MM.1S (cell line): ENCODE measurements at regions not wholly inside any gene's neighbourhood (a gene's known extent, or its start where the extent isn't known, plus 50 kb on each side); places are given as distances from the start of the nearest gene placed in this dataset.

Experiments used
- DNase-seq: peaks from one replicate; pipeline ENCODE4 v3.0.0-alpha.2; 2015
- H2AFZ ChIP-seq: fragments of 300-600 bp; sonication (generic); 2 replicates; pipeline ENCODE4 v1.6.0; 2016; ENCODE audit warnings: antibody characterized with exemption, low read length
- H3F3A ChIP-seq: fragments of 300-600 bp; sonication (generic); 2 replicates; pipeline ENCODE4 v1.6.1; 2016; ENCODE audit warnings: mild to moderate bottlenecking, antibody characterized with exemption, low read length, moderate library complexity, mixed read lengths; ENCODE audit not compliant: insufficient read depth
- H3K27ac ChIP-seq: fragments of 300-600 bp; sonication (generic); 2 replicates; pipeline ENCODE4 v1.5.1; 2016; ENCODE audit warnings: mild to moderate bottlenecking, low read length
- H3K27me3 ChIP-seq: fragments of 300-600 bp; sonication (generic); replicated peaks from 2 replicates; pipeline ENCODE4 v1.6.0; 2016; ENCODE audit warnings: low read length; ENCODE audit not compliant: insufficient read depth
- H3K36me3 ChIP-seq: fragments of 300-600 bp; sonication (generic); replicated peaks from 2 replicates; pipeline ENCODE4 v1.6.1; 2016; ENCODE audit warnings: mild to moderate bottlenecking, low read length, mixed read lengths; ENCODE audit not compliant: insufficient read depth
- H3K4me1 ChIP-seq: fragments of 300-600 bp; sonication (generic); 2 replicates; pipeline ENCODE4 v1.6.1; 2016; ENCODE audit warnings: low read length, mixed read lengths
- H3K4me2 ChIP-seq: fragments of 300-600 bp; sonication (generic); 2 replicates; pipeline ENCODE4 v1.6.0; 2016; ENCODE audit warnings: low read depth, low read length
- H3K4me3 ChIP-seq: fragments of 300-600 bp; sonication (generic); 2 replicates; pipeline ENCODE4 v1.5.1; 2016; ENCODE audit warnings: low read length, mixed read lengths
- H3K79me2 ChIP-seq: fragments of 300-600 bp; sonication (generic); 2 replicates; pipeline ENCODE4 v1.6.1; 2016; ENCODE audit warnings: mixed run types, low read length, mixed read lengths
- H3K9ac ChIP-seq: fragments of 300-600 bp; sonication (generic); 2 replicates; pipeline ENCODE4 v1.6.1; 2016; ENCODE audit warnings: low read length, mixed read lengths
- H3K9me2 ChIP-seq: fragments of 300-600 bp; sonication (generic); replicated peaks from 2 replicates; pipeline ENCODE4 v1.6.1; 2016; ENCODE audit warnings: mild to moderate bottlenecking, low read length, mixed read lengths; ENCODE audit not compliant: insufficient read depth
- H3K9me3 ChIP-seq: fragments of 300-600 bp; sonication (generic); replicated peaks from 2 replicates; pipeline ENCODE4 v1.6.1; 2016; ENCODE audit warnings: mild to moderate bottlenecking, low read length, mixed read lengths; ENCODE audit not compliant: insufficient read depth
- H4K20me1 ChIP-seq: fragments of 300-600 bp; sonication (generic); 2 replicates; pipeline ENCODE4 v1.6.1; 2016; ENCODE audit warnings: mild to moderate bottlenecking, low read length, moderate library complexity, mixed read lengths; ENCODE audit not compliant: insufficient read depth
- CTCF ChIP-seq: fragments of 300-600 bp; sonication (generic); IDR thresholded peaks from 2 replicates; pipeline ENCODE4 v1.5.1; 2016; ENCODE audit warnings: antibody characterized with exemption, low read length, mixed read lengths
- EZH2 ChIP-seq: fragments of 300-600 bp; sonication (generic); optimal IDR thresholded peaks from 2 replicates; pipeline ENCODE3; 2017; ENCODE audit warnings: low read depth, mild to moderate bottlenecking, antibody characterized with exemption, low read length, mixed read lengths
- EZH2phosphoT487 ChIP-seq: fragments of 300-600 bp; sonication (generic); IDR thresholded peaks from 2 replicates; pipeline ENCODE4 v1.6.1; 2018; ENCODE audit warnings: antibody characterized with exemption, low read length

- no peaks in the 10 kb centered on the region for H3K9me2 ChIP-seq
- TF ChIP-seq EZH2 (no peak), CTCF (no peak), EZH2phosphoT487 (no peak)
- H3K36me3 ChIP-seq, result no peaks in the 10 kb centered on the region
- no peaks in the 10 kb centered on the region for H3K27me3 ChIP-seq
- no peaks in the 10 kb centered on the region for H3K79me2 ChIP-seq
- no peaks in the 10 kb centered on the region for H4K20me1 ChIP-seq
- no peaks in the 10 kb centered on the region for H3K9me3 ChIP-seq
- no peak overlapping the region for H3K27ac ChIP-seq
- no peak for DNase-seq
- no peak overlapping the region for H3K4me3 ChIP-seq
- H2AFZ ChIP-seq, result no peak overlapping the region
- no peaks in the 10 kb centered on the region for H3K4me1 ChIP-seq
- H3K9ac ChIP-seq, result no peak overlapping the region
- peaks cover 3% of the 10 kb centered on the region; the same call in 1 of the 2 replicates for H3F3A ChIP-seq
- no peak overlapping the region for H3K4me2 ChIP-seq
These were observed 326.7 kb downstream of the RBM26 start for GRCh38 chr13:79079351-79079839.

- Histone ChIP-seq H3F3A (no peaks in the 10 kb centered on the region), H3K9me2 (no peaks in the 10 kb centered on the region), H3K36me3 (no peaks in the 10 kb centered on the region), H2AFZ (no peak overlapping the region), H3K4me3 (no peak overlapping the region), H3K9ac (no peak overlapping the region), H3K27ac (no peak overlapping the region), H3K9me3 (no peaks in the 10 kb centered on the region), H3K79me2 (no peaks in the 10 kb centered on the region), H3K27me3 (no peaks in the 10 kb centered on the region), H3K4me1 (peaks cover 6% of the 10 kb centered on the region), H4K20me1 (no peaks in the 10 kb centered on the region), H3K4me2 (no peak overlapping the region)
- TF ChIP-seq CTCF, result no peak
- no peak for TF ChIP-seq EZH2phosphoT487
- TF ChIP-seq EZH2, result no peak
- DNase-seq, result no peak
These were observed 330.4 kb downstream of the RBM26 start for GRCh38 chr13:79075703-79076102.

- Histone ChIP-seq H3K27me3 (no peaks in the 10 kb centered on the region), H3K79me2 (no peaks in the 10 kb centered on the region), H3K4me3 (no peak overlapping the region), H2AFZ (peak overlapping the region; percentile 18; the same call in 1 of the 2 replicates), H3K4me1 (peaks cover 18% of the 10 kb centered on the region), H3K4me2 (peak overlapping the region; percentile 31; the same call in 1 of the 2 replicates), H3K27ac (no peak overlapping the region), H3K9me3 (no peaks in the 10 kb centered on the region), H4K20me1 (no peaks in the 10 kb centered on the region), H3K9ac (no peak overlapping the region), H3K36me3 (no peaks in the 10 kb centered on the region), H3F3A (no peaks in the 10 kb centered on the region), H3K9me2 (no peaks in the 10 kb centered on the region)
- TF ChIP-seq EZH2phosphoT487, result no peak
- TF ChIP-seq EZH2, result no peak
- TF ChIP-seq CTCF, result no peak
- DNase-seq, result peak; percentile 33
These were observed 335.6 kb downstream of the RBM26 start for GRCh38 chr13:79070343-79070974.
